ENCODE measurements at regions not wholly inside any gene's neighbourhood (a gene's known extent, or its start where the extent isn't known, plus 50 kb on each side); places are given as distances from the start of the nearest gene placed in this dataset.

- Histone ChIP-seq H3K4me3 (no peak overlapping the region), H3K36me3 (no peaks in the 10 kb centered on the region), H3K9me3 (no peaks in the 10 kb centered on the region), H3K4me1 (ENCODE audit: control insufficient read depth in 1 of 2, low read depth in 2 of 2) (no peaks in the 10 kb centered on the region), H3K27me3 (replicated peaks; ENCODE audit: insufficient read depth) (no peaks in the 10 kb centered on the region), H3K27ac (no peak overlapping the region)
- no peak for TF ChIP-seq CTCF (IDR thresholded peaks at IDR 0.05)
- ATAC-seq (ENCODE audit: insufficient number of reproducible peaks, low FRiP score, low read depth) (no peak), DNase-seq (ENCODE audit: low spot score) (no peak)
These were observed 211.1 kb upstream of the TBX3 start for GRCh38 chr12:114895081-114895480.

- TF ChIP-seq CTCF (IDR thresholded peaks at IDR 0.05), result no peak
These were observed 210.1 kb upstream of the TBX3 start for GRCh38 chr12:114894076-114894475.

GRCh38 chr12:114888928-114889584, 205.1 kb upstream of the TBX3 start:
- Histone ChIP-seq H3K4me3 (no peak overlapping the region), H3K9me3 (no peaks in the 10 kb centered on the region), H3K36me3 (no peaks in the 10 kb centered on the region), H3K4me1 (ENCODE audit: control insufficient read depth in 1 of 2, low read depth in 2 of 2) (no peaks in the 10 kb centered on the region), H3K27me3 (replicated peaks; ENCODE audit: insufficient read depth) (no peaks in the 10 kb centered on the region), H3K27ac (no peak overlapping the region)
- DNase-seq (ENCODE audit: low spot score) (no peak), ATAC-seq (ENCODE audit: insufficient number of reproducible peaks, low FRiP score, low read depth) (no peak)
- no peak for TF ChIP-seq CTCF (IDR thresholded peaks at IDR 0.05)

More at GRCh38 chr12:114894076-114894475, 210.1 kb upstream of the TBX3 start:
- no peaks in the 10 kb centered on the region for H3K36me3 ChIP-seq
- no peaks in the 10 kb centered on the region for H3K4me1 ChIP-seq (ENCODE audit: control insufficient read depth in 1 of 2, low read depth in 2 of 2)
- no peaks in the 10 kb centered on the region for H3K9me3 ChIP-seq
- H3K27me3 ChIP-seq (replicated peaks; ENCODE audit: insufficient read depth), result no peaks in the 10 kb centered on the region
- DNase-seq (ENCODE audit: low spot score) (no peak), ATAC-seq (ENCODE audit: insufficient number of reproducible peaks, low FRiP score, low read depth) (no peak)
- no peak overlapping the region for H3K4me3 ChIP-seq
- H3K27ac ChIP-seq, result no peak overlapping the region

- Histone ChIP-seq H3K36me3 (no peaks in the 10 kb centered on the region), H3K4me3 (no peak overlapping the region), H3K27ac (no peak overlapping the region), H3K27me3 (replicated peaks; ENCODE audit: insufficient read depth) (no peaks in the 10 kb centered on the region), H3K9me3 (no peaks in the 10 kb centered on the region), H3K4me1 (ENCODE audit: control insufficient read depth in 1 of 2, low read depth in 2 of 2) (no peaks in the 10 kb centered on the region)
- DNase-seq (ENCODE audit: low spot score) (no peak), ATAC-seq (ENCODE audit: insufficient number of reproducible peaks, low FRiP score, low read depth) (no peak)
- TF ChIP-seq CTCF (IDR thresholded peaks at IDR 0.05), result no peak
These were observed 204.5 kb upstream of the TBX3 start for GRCh38 chr12:114888448-114888847.

DNA sequence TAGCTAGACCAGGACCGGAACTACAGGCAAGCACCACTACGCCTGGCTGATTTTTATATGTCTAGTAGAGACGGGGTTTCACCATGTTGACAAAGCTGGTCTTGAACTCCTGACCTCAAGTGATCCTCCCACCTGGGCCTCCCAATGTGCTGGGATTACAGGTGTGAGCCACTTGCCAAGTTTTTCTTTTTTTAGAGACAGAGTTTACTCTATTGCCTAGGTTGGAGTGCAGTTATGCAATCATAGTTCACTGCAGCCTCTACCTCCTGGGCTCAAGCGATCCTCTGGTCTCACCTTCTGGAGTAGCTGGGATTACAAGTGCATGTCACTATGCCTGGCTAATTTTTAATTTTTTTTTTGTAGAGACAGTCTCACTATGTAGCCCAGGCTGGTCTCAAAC, 201.5 kb upstream of the TBX3 start:
- Histone ChIP-seq H3K4me3 (no peak overlapping the region), H3K9me3 (no peaks in the 10 kb centered on the region), H3K27me3 (replicated peaks; ENCODE audit: insufficient read depth) (no peaks in the 10 kb centered on the region), H3K4me1 (ENCODE audit: control insufficient read depth in 1 of 2, low read depth in 2 of 2) (no peaks in the 10 kb centered on the region), H3K27ac (no peak overlapping the region), H3K36me3 (no peaks in the 10 kb centered on the region)
- ATAC-seq (ENCODE audit: insufficient number of reproducible peaks, low FRiP score, low read depth) (no peak), DNase-seq (ENCODE audit: low spot score) (no peak)
- no peak for TF ChIP-seq CTCF (IDR thresholded peaks at IDR 0.05)

Data from thoracic aorta (tissue), 2 donors.